H1 (cell line): ENCODE measurements at regions not wholly inside any gene's neighbourhood (a gene's known extent, or its start where the extent isn't known, plus 50 kb on each side); places are given as distances from the start of the nearest gene placed in this dataset.

ENCODE experiments used
- CTCF ChIA-PET: fragments of 300-600 bp; sonication (Branson Sonifier 250); formaldehyde crosslinking; loops from one replicate; lab custom pipeline; 2021; ENCODE audit not compliant: partially characterized antibody; lab: Charles Lee
- POLR2A ChIA-PET: fragments of 300-600 bp; sonication (Branson Sonifier 250); formaldehyde crosslinking; loops from one replicate; lab custom pipeline; 2021; ENCODE audit warnings: inconsistent platforms; ENCODE audit not compliant: partially characterized antibody; lab: Charles Lee
- DNase-seq, 2 experiments: peaks; one replicate each; pipeline versions ENCODE4 v3.0.0 to v3.0.0-alpha.2; 2010 to 2022; ENCODE audit warnings: low spot score in 2 of 2, low read depth in 1 of 2, mixed read lengths in 1 of 2
- FAIRE-seq: peaks from 2 replicates; lab custom pipeline; 2011; peaks lifted over from hg19 to GRCh38; lab: Jason Lieb, UNC
- H2AFZ ChIP-seq: 2 replicates; pipeline ENCODE4 v1.8.1; 2012; ENCODE audit warnings: low read length, inconsistent platforms
- H2AK5ac ChIP-seq: 2 replicates; pipeline ENCODE4 v1.6.1; 2013; ENCODE audit warnings: low read depth, low read length
- H2BK120ac ChIP-seq: replicated peaks from 2 replicates; pipeline ENCODE3; 2013; ENCODE audit warnings: low read depth, low read length, inconsistent platforms
- H2BK12ac ChIP-seq: 2 replicates; pipeline ENCODE4 v1.6.1; 2013; ENCODE audit warnings: low read depth, low read length
- H2BK15ac ChIP-seq: 2 replicates; pipeline ENCODE4 v1.6.1; 2013; ENCODE audit warnings: low read length
- H2BK20ac ChIP-seq: 2 replicates; pipeline ENCODE4 v1.6.1; 2013; ENCODE audit warnings: low read length
- H2BK5ac ChIP-seq: 2 replicates; pipeline ENCODE4 v1.6.1; 2013; ENCODE audit warnings: low read depth, low read length
- H3K14ac ChIP-seq: 2 replicates; pipeline ENCODE4 v1.6.1; 2013; ENCODE audit warnings: inconsistent platforms; ENCODE audit not compliant: insufficient read length
- H3K18ac ChIP-seq: 2 replicates; pipeline ENCODE4 v1.6.1; 2013; ENCODE audit warnings: low read length; ENCODE audit errors: extremely low read depth
- H3K23ac ChIP-seq: 2 replicates; pipeline ENCODE4 v1.6.1; 2013; ENCODE audit warnings: inconsistent platforms; ENCODE audit not compliant: insufficient read length
- H3K23me2 ChIP-seq: 2 replicates; pipeline ENCODE4 v1.6.1; 2013; ENCODE audit warnings: low read depth, low read length
- H3K27ac ChIP-seq: 2 replicates; pipeline ENCODE4 v1.6.1; 2011; ENCODE audit warnings: low read depth, low read length, inconsistent platforms
- H3K27me3 ChIP-seq, 4 experiments: replicated peaks in 1 of 4; 1 replicate in 1 of 4; 2 replicates in 3 of 4; pipeline versions ENCODE4 v1.6.1 to v1.8.1; 2011 to 2013; ENCODE audit warnings: low read length in 3 of 4, mild to moderate bottlenecking in 3 of 4, inconsistent platforms in 2 of 4, mixed read lengths in 2 of 4, moderate library complexity in 1 of 4; ENCODE audit not compliant: control insufficient read depth in 3 of 4, insufficient read depth in 3 of 4; ENCODE audit errors: extremely low read depth in 1 of 4
- H3K36me3 ChIP-seq, 4 experiments: 2 replicates each; pipeline versions ENCODE4 v1.6.1 to v1.8.1; 2011 to 2013; ENCODE audit warnings: mild to moderate bottlenecking in 4 of 4, low read length in 3 of 4, moderate library complexity in 2 of 4, control low read depth in 1 of 4, inconsistent platforms in 1 of 4; ENCODE audit not compliant: insufficient read depth in 4 of 4, control insufficient read depth in 2 of 4
- H3K4ac ChIP-seq: replicated peaks from 2 replicates; pipeline ENCODE3; 2013; ENCODE audit warnings: low read length, low read depth, mixed read lengths, inconsistent platforms; ENCODE audit not compliant: insufficient read length
- H3K4me1 ChIP-seq, 4 experiments: replicated peaks in 1 of 4; 1 replicate in 1 of 4; 2 replicates in 3 of 4; pipeline versions ENCODE4 v1.6.1 to v1.8.1; 2011 to 2013; ENCODE audit warnings: low read length in 3 of 4, inconsistent platforms in 2 of 4, mixed read lengths in 1 of 4; ENCODE audit not compliant: insufficient read depth in 4 of 4, control insufficient read depth in 3 of 4
- H3K4me2 ChIP-seq, 2 experiments: 2 replicates each; pipeline versions ENCODE4 v1.6.1 to v1.8.1; 2011 to 2013; ENCODE audit warnings: low read depth in 2 of 2, low read length in 2 of 2, control low read depth in 1 of 2, inconsistent platforms in 1 of 2, mild to moderate bottlenecking in 1 of 2; ENCODE audit not compliant: insufficient read depth in 1 of 2
- H3K4me3 ChIP-seq, 4 experiments: fragments of 200-600, 300-600 bp in 1 of 4; sonication (generic), shearing (Covaris generic), sonication (Bioruptor Twin) in 1 of 4; 2 replicates each; pipeline versions ENCODE4 v1.5.1 to v1.8.1; 2011 to 2016; ENCODE audit warnings: low read length in 4 of 4, low read depth in 3 of 4, control low read depth in 2 of 4, inconsistent platforms in 2 of 4, mild to moderate bottlenecking in 2 of 4, mixed read lengths in 1 of 4, moderate library complexity in 1 of 4; ENCODE audit not compliant: insufficient read depth in 2 of 4; ENCODE audit errors: extremely low read depth in 1 of 4
- H3K56ac ChIP-seq: replicated peaks from 2 replicates; pipeline ENCODE3; 2013; ENCODE audit warnings: low read depth, mild to moderate bottlenecking, mixed read lengths, low read length, inconsistent platforms; ENCODE audit not compliant: insufficient read length
- H3K79me1 ChIP-seq: 2 replicates; pipeline ENCODE4 v1.6.1; 2013; ENCODE audit warnings: low read depth, low read length, control low read depth
- H3K79me2 ChIP-seq, 2 experiments: 2 replicates each; pipeline versions ENCODE4 v1.6.1 to v1.8.1; 2012 to 2013; ENCODE audit warnings: low read length in 2 of 2, mild to moderate bottlenecking in 2 of 2, inconsistent platforms in 1 of 2; ENCODE audit not compliant: insufficient read depth in 2 of 2, control insufficient read depth in 1 of 2
- H3K9ac ChIP-seq, 4 experiments: replicated peaks in 1 of 4; 1 replicate in 1 of 4; 2 replicates in 3 of 4; pipeline versions ENCODE4 v1.6.1 to v1.8.1; 2011 to 2013; ENCODE audit warnings: low read depth in 3 of 4, low read length in 3 of 4, control low read depth in 2 of 4, mild to moderate bottlenecking in 2 of 4, moderate library complexity in 2 of 4, inconsistent platforms in 1 of 4; ENCODE audit errors: extremely low read depth in 1 of 4
- H3K9me3 ChIP-seq, 2 experiments: 2 replicates each; pipeline versions ENCODE4 v1.6.1 to v1.8.1; 2012 to 2013; ENCODE audit warnings: mild to moderate bottlenecking in 2 of 2, moderate library complexity in 2 of 2, control low read depth in 1 of 2, inconsistent platforms in 1 of 2, low read depth in 1 of 2, low read length in 1 of 2, mixed read lengths in 1 of 2; ENCODE audit not compliant: insufficient read depth in 2 of 2
- H4K20me1 ChIP-seq, 2 experiments: replicated peaks in 1 of 2; 2 replicates each; pipeline versions ENCODE3 to v1.8.1; 2011 to 2013; ENCODE audit warnings: inconsistent platforms in 2 of 2, low read length in 2 of 2, mild to moderate bottlenecking in 1 of 2; ENCODE audit not compliant: insufficient read depth in 2 of 2, control insufficient read depth in 1 of 2
- H4K5ac ChIP-seq: 2 replicates; pipeline ENCODE4 v1.6.1; 2013; ENCODE audit warnings: low read length, low read depth, mixed read lengths, inconsistent platforms; ENCODE audit not compliant: insufficient read length
- H4K8ac ChIP-seq: 2 replicates; pipeline ENCODE4 v1.8.0; 2013; ENCODE audit warnings: mild to moderate bottlenecking, moderate library complexity, low read length, inconsistent platforms; ENCODE audit not compliant: insufficient read depth; ENCODE audit errors: extremely low read depth
- H4K91ac ChIP-seq: replicated peaks from 2 replicates; pipeline ENCODE3; 2013; ENCODE audit warnings: low read length, mixed read lengths, inconsistent platforms; ENCODE audit not compliant: insufficient read length
- ASH2L ChIP-seq: fragments of 200-600, 300-600 bp; sonication (generic); IDR thresholded peaks from one replicate; pipeline ENCODE4 v1.7.1; 2017; ENCODE audit warnings: low read length
- CBX8 ChIP-seq: fragments of 300-800, 300-1000 bp; sonication (generic); IDR thresholded peaks from 2 replicates; pipeline ENCODE4 v1.7.1; 2016; ENCODE audit warnings: low read depth, low read length, borderline replicate concordance
- CHD1 ChIP-seq: IDR thresholded peaks from 2 replicates; pipeline ENCODE4 v1.6.1; 2012; ENCODE audit warnings: low read depth, low read length, improper control_type of control experiment
- HDAC6 ChIP-seq: IDR thresholded peaks from one replicate; pipeline ENCODE4 v1.7.1; 2012; ENCODE audit warnings: low read depth, mild to moderate bottlenecking, inconsistent platforms, low read length, moderate library complexity
- JUND ChIP-seq: IDR thresholded peaks from 2 replicates; pipeline ENCODE4 v1.6.1; 2011; ENCODE audit warnings: mild to moderate bottlenecking, improper control_type of control experiment, low read length
- KDM4A ChIP-seq: IDR thresholded peaks from one replicate; pipeline ENCODE4 v1.7.1; 2012; ENCODE audit warnings: low read depth, mild to moderate bottlenecking, moderate library complexity, low read length, inconsistent platforms; ENCODE audit not compliant: severe bottlenecking
- POLR2A ChIP-seq, 2 experiments: IDR thresholded peaks; 1 replicate in 1 of 2; 2 replicates in 1 of 2; pipeline ENCODE4 v1.6.1; 2011; ENCODE audit warnings: low read depth in 2 of 2, low read length in 2 of 2, mild to moderate bottlenecking in 2 of 2; ENCODE audit errors: control extremely low read depth in 1 of 2
- RFX5 ChIP-seq: IDR thresholded peaks from 2 replicates; pipeline ENCODE4 v1.6.1; 2011; ENCODE audit warnings: low read depth, low read length, improper control_type of control experiment, borderline replicate concordance
- SP1 ChIP-seq: IDR thresholded peaks from 2 replicates; pipeline ENCODE4 v1.6.1; 2011; ENCODE audit warnings: low read depth, low read length
- TBP ChIP-seq: IDR thresholded peaks from 2 replicates; pipeline ENCODE4 v1.6.1; 2011; ENCODE audit warnings: low read depth, low read length, improper control_type of control experiment
- TCF12 ChIP-seq: IDR thresholded peaks from 2 replicates; pipeline ENCODE4 v1.6.1; 2011; ENCODE audit warnings: low read depth, mild to moderate bottlenecking, low read length
- WGBS, 2 experiments: shearing (Covaris generic) in 1 of 2; methylation state at CpG; one replicate each; pipeline versions ENCODE4 v1.1.6 to v1.1.7; 2013 to 2015; ENCODE audit warnings: low lambda C conversion rate in 2 of 2, mixed read lengths in 2 of 2, inconsistent platforms in 1 of 2, low coverage in 1 of 2, missing lambda C conversion rate in 1 of 2; ENCODE audit not compliant: insufficient replicate concordance in 2 of 2, insufficient coverage in 1 of 2, insufficient read length in 1 of 2; ENCODE audit errors: extremely low coverage in 1 of 2, missing lambda C conversion rate in 1 of 2; 5-methylcytosine and 5-hydroxymethylcytosine counted together
- TF ChIP-seq, protein P1 (sequence below), 3 experiments: IDR thresholded peaks; 1 replicate in 2 of 3; 2 replicates in 1 of 3; pipeline versions ENCODE4 v1.5.1 to v1.6.1; 2011; ENCODE audit warnings: low read length in 3 of 3, mild to moderate bottlenecking in 3 of 3, inconsistent platforms in 2 of 3, low read depth in 1 of 3, moderate library complexity in 1 of 3; ENCODE audit not compliant: insufficient read depth in 1 of 3; ENCODE audit errors: control extremely low read depth in 1 of 3

DNA sequence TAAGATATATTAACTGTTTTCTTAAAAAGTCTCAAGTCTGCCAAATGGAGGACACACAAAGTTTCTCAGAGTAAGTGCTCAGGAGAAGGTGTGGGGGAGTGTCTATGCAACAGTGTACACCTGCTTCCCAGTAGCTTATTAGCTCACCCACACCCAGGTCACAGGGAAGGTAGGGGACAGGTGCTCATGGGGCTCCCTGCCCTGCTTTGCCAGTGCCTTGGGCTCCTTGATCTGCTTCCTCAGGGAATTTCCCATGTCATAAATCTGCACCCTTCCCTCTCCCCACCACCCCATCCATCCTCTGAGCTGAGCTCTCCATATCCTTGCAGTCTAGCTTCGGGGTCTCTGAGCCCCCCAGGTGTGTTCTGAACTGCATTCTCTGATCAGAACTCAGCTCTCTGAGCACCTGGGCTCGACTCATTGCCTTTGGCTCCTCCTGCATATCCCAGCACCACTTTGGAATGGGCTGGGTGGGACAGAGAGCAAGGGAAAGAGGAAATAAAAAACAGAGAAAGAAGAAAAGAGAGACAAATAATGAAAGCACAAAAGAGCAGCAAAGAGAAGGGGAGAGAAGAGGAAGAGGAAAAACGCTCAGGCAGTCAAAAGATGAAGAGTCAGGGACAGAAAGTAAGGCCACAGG is 87.0 kb upstream of the ATP1B1 start:
- Histone ChIP-seq H2BK120ac (no peak overlapping the region), H3K4me1 (no peaks in the 10 kb centered on the region), H3K14ac (no peak overlapping the region), H2BK20ac (no peak overlapping the region), H2BK15ac (no peak overlapping the region), H4K5ac (no peak overlapping the region), H3K56ac (no peak overlapping the region), H3K27ac (no peak overlapping the region), H4K20me1 (no peaks in the 10 kb centered on the region), H3K9ac (no peak overlapping the region), H3K4me3 (no peak overlapping the region), H4K91ac (no peak overlapping the region), H3K23ac (no peak overlapping the region), H3K18ac (no peak overlapping the region), H3K36me3 (no peaks in the 10 kb centered on the region), H3K9me3 (no peaks in the 10 kb centered on the region), H3K4me2 (no peak overlapping the region), H3K23me2 (no peaks in the 10 kb centered on the region), H3K79me1 (no peaks in the 10 kb centered on the region), H3K27me3 (no peaks in the 10 kb centered on the region; a peak in 1 of 7 replicates), H2BK12ac (no peak overlapping the region), H2AK5ac (no peak overlapping the region), H2AFZ (no peak overlapping the region), H2BK5ac (no peak overlapping the region), H3K79me2 (no peaks in the 10 kb centered on the region), H3K4ac (no peak overlapping the region), H4K8ac (no peak overlapping the region)
- POLR2A ChIA-PET: no interaction called here
- DNase-seq (no peak), FAIRE-seq (no peak)
- TF ChIP-seq RFX5 (no peak), TBP (no peak), CBX8 (no peak), ASH2L (no peak), POLR2A (IDR thresholded peaks at IDR 0.05; ENCODE audit: control extremely low read depth in 1 of 2, low read depth in 2 of 2, low read length in 2 of 2) (no peak), CHD1 (no peak), SP1 (no peak), JUND (no peak), KDM4A (no peak), TCF12 (no peak), HDAC6 (no peak)
- TF ChIP-seq, protein P1, sequence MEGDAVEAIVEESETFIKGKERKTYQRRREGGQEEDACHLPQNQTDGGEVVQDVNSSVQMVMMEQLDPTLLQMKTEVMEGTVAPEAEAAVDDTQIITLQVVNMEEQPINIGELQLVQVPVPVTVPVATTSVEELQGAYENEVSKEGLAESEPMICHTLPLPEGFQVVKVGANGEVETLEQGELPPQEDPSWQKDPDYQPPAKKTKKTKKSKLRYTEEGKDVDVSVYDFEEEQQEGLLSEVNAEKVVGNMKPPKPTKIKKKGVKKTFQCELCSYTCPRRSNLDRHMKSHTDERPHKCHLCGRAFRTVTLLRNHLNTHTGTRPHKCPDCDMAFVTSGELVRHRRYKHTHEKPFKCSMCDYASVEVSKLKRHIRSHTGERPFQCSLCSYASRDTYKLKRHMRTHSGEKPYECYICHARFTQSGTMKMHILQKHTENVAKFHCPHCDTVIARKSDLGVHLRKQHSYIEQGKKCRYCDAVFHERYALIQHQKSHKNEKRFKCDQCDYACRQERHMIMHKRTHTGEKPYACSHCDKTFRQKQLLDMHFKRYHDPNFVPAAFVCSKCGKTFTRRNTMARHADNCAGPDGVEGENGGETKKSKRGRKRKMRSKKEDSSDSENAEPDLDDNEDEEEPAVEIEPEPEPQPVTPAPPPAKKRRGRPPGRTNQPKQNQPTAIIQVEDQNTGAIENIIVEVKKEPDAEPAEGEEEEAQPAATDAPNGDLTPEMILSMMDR (IDR thresholded peaks at IDR 0.05; ENCODE audit: control extremely low read depth in 1 of 3, insufficient read depth in 1 of 3, low read depth in 1 of 3, low read length in 3 of 3): no peak
- 82% methylated on average over 3 of the region's 3 CpGs; no CpG with 5 or more reads in 1 of the 2 experiments for WGBS, 2 experiments
- CTCF ChIA-PET: no interaction called here
